ENCODE measurements at regions not wholly inside any gene's neighbourhood (a gene's known extent, or its start where the extent isn't known, plus 50 kb on each side); places are given as distances from the start of the nearest gene placed in this dataset.

DNA sequence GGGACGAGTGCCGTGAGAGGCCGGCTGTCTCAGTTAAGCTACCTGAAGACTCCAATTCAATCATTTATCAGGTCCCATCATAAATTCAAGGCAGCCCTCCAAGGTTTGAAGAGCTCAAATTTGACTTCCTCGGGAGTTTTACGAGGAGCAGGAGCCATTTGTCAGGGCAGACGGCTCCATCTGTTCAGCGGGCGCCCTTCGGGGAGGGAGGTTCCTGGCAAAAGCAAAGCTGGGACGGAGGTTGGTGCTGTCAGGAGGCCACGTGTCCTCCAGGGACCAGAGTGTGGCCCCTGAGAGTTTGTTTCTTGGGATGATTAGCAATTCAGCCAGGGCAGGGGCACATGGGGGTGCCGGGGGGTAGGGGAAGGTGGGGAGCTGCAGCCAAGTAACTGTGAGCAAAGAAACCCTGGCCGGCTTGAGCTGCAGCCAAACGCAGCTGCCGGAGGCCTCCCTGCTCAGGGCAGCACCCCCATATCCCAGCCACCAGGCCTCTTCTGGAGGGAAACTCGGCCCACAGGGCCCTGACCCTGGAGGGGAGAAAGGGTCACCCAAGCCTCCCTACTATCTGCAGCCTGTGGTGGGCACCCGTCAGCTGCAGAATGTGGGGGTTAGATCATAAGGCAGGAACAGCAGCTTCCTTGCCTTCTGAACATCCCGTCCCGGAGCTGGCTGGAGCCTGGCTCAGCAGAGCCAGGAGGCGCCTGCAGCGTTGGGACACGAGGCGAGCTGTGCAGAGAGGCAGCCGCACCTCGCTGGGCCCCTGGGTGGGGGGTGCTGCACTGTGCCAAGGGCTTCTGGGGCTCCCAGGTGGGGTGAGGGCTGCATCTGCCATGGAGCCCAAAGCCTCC, 63.6 kb upstream of the GATA5 start:
- H3K4me3 Mint-ChIP-seq = no peak overlapping the region
- H3K36me3 ChIP-seq (ENCODE audit: control insufficient read depth, insufficient read depth, low read length) = no peaks in the 10 kb centered on the region
- intact Hi-C loops (cut with micrococcal nuclease) = no loop called here
- H3K4me1 ChIP-seq (ENCODE audit: control insufficient read depth, insufficient read depth, low read length) = peaks cover 8% of the 10 kb centered on the region
- H3K27me3 Mint-ChIP-seq (ENCODE audit: low read depth in 2 of 2) = no peaks in the 10 kb centered on the region
- WGBS (ENCODE audit: insufficient coverage) = 83% methylated on average over 25 of the region's 25 CpGs
- H3K4me1 Mint-ChIP-seq = no peaks in the 10 kb centered on the region
- no peaks in the 10 kb centered on the region for H3K27me3 ChIP-seq (ENCODE audit: control insufficient read depth, insufficient read depth, low read length)
- H3K9me3 ChIP-seq (ENCODE audit: control insufficient read depth, insufficient read depth, low read length) = no peaks in the 10 kb centered on the region
- no peak overlapping the region for H3K27ac Mint-ChIP-seq
- H3K27ac ChIP-seq (ENCODE audit: low read length) = no peak overlapping the region
- no peaks in the 10 kb centered on the region for H3K36me3 Mint-ChIP-seq
- TF ChIP-seq, protein P1, sequence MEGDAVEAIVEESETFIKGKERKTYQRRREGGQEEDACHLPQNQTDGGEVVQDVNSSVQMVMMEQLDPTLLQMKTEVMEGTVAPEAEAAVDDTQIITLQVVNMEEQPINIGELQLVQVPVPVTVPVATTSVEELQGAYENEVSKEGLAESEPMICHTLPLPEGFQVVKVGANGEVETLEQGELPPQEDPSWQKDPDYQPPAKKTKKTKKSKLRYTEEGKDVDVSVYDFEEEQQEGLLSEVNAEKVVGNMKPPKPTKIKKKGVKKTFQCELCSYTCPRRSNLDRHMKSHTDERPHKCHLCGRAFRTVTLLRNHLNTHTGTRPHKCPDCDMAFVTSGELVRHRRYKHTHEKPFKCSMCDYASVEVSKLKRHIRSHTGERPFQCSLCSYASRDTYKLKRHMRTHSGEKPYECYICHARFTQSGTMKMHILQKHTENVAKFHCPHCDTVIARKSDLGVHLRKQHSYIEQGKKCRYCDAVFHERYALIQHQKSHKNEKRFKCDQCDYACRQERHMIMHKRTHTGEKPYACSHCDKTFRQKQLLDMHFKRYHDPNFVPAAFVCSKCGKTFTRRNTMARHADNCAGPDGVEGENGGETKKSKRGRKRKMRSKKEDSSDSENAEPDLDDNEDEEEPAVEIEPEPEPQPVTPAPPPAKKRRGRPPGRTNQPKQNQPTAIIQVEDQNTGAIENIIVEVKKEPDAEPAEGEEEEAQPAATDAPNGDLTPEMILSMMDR (IDR thresholded peaks at IDR 0.05) = no peak
- no peak overlapping the region for H3K4me3 ChIP-seq (ENCODE audit: low read length)
- no peak for ATAC-seq
- no peak for DNase-seq
- no peaks in the 10 kb centered on the region for H3K9me3 Mint-ChIP-seq

DNA sequence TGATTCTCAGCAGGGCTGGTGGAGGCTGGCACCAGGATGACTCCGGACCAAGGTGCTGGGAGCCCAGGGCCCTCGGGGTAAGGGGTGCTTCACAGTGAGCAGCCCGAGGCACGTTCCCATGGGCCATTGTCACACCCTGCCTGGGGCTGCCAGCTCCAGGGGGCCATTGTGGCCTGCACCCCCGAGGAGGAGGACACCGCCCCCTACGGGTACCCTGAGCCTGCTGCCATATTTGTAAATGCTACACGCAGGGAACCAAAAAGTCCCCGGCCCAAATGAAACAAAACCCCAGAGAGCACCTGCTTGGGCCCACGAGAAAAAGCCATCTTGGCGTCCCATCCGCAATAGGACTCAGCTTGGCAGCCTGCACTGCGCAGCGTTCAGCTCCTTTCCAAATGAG, 64.7 kb upstream of the GATA5 start:
- Histone ChIP-seq H3K36me3 (ENCODE audit: control insufficient read depth, insufficient read depth, low read length) (no peaks in the 10 kb centered on the region), H3K27ac (ENCODE audit: low read length) (no peak overlapping the region), H3K27me3 (ENCODE audit: control insufficient read depth, insufficient read depth, low read length) (no peaks in the 10 kb centered on the region), H3K4me1 (ENCODE audit: control insufficient read depth, insufficient read depth, low read length) (peaks cover 9% of the 10 kb centered on the region), H3K4me3 (ENCODE audit: low read length) (no peak overlapping the region), H3K9me3 (ENCODE audit: control insufficient read depth, insufficient read depth, low read length) (no peaks in the 10 kb centered on the region)
- Mint-ChIP-seq H3K27me3 (ENCODE audit: low read depth in 2 of 2) (no peaks in the 10 kb centered on the region), H3K9me3 (no peaks in the 10 kb centered on the region), H3K27ac (no peak overlapping the region), H3K36me3 (no peaks in the 10 kb centered on the region), H3K4me3 (no peak overlapping the region), H3K4me1 (no peaks in the 10 kb centered on the region)
- intact Hi-C loops (cut with micrococcal nuclease) = no loop called here
- TF ChIP-seq, protein P1 (IDR thresholded peaks at IDR 0.05) = no peak
- no peak for ATAC-seq
- 83% methylated on average over 14 of the region's 14 CpGs for WGBS (ENCODE audit: insufficient coverage)
- no peak for DNase-seq

DNA sequence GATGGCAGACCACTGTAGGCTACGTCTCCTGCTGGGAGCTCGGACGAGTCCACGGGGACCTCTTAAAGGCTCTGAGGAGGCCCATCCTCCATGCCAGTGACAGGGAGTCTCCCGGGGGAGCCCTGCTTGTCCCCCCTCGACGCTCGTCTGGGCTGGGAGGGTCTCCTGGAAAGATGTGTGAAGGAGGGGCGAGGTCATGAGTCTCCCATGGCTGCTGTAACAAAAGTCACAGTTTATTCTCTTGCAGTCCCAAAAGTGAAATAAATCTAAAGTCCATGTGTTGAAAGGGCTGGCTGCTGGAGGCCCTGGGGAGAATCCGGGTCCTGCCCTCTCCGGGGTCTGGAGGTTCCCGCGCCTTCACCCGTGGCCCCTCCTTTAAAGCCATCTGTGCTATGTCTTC, 67.1 kb upstream of the GATA5 start:
- 87% methylated on average over 14 of the region's 14 CpGs for WGBS (ENCODE audit: insufficient coverage)
- intact Hi-C loops (cut with micrococcal nuclease) = no loop called here
- Histone ChIP-seq H3K4me1 (ENCODE audit: control insufficient read depth, insufficient read depth, low read length) (peaks cover 33% of the 10 kb centered on the region), H3K27me3 (ENCODE audit: control insufficient read depth, insufficient read depth, low read length) (no peaks in the 10 kb centered on the region), H3K27ac (ENCODE audit: low read length) (no peak overlapping the region), H3K36me3 (ENCODE audit: control insufficient read depth, insufficient read depth, low read length) (no peaks in the 10 kb centered on the region), H3K9me3 (ENCODE audit: control insufficient read depth, insufficient read depth, low read length) (no peaks in the 10 kb centered on the region), H3K4me3 (ENCODE audit: low read length) (no peak overlapping the region)
- Mint-ChIP-seq H3K27me3 (ENCODE audit: low read depth in 2 of 2) (peaks cover 0 to 4% of the 10 kb centered on the region in 2 donors), H3K4me3 (no peak overlapping the region), H3K27ac (no peak overlapping the region), H3K9me3 (no peaks in the 10 kb centered on the region), H3K36me3 (no peaks in the 10 kb centered on the region), H3K4me1 (peaks cover 0 to 18% of the 10 kb centered on the region in 2 donors)
- ATAC-seq (no peak), DNase-seq (no peak)
- TF ChIP-seq, protein P1 (IDR thresholded peaks at IDR 0.05) = no peak

All from natural killer cell (primary cell).